Type B pancreatic cell (in vitro differentiated cells): ENCODE measurements at regions not wholly inside any gene's neighbourhood (a gene's known extent, or its start where the extent isn't known, plus 50 kb on each side); places are given as distances from the start of the nearest gene placed in this dataset.

ENCODE experiments used
- DNase-seq: peaks from one replicate; pipeline ENCODE4 v3.0.0; 2021; ENCODE audit warnings: mixed read lengths; ENCODE audit not compliant: unreplicated experiment; ENCODE audit errors: extremely low spot score
- H3K27ac Mint-ChIP-seq: 2 replicates; pipeline ENCODE4 v1.8.0; 2021; ENCODE audit warnings: mild to moderate bottlenecking, mixed read lengths
- H3K27me3 Mint-ChIP-seq: 2 replicates; pipeline ENCODE4 v1.8.0; 2021; ENCODE audit warnings: mixed read lengths
- H3K36me3 Mint-ChIP-seq: 2 replicates; pipeline ENCODE4 v1.8.0; 2021; ENCODE audit warnings: mixed read lengths
- H3K4me1 Mint-ChIP-seq: one replicate; pipeline ENCODE4 v1.8.0; 2021; ENCODE audit warnings: mixed read lengths; ENCODE audit not compliant: unreplicated experiment
- H3K4me3 Mint-ChIP-seq: 2 replicates; pipeline ENCODE4 v1.8.0; 2021; ENCODE audit warnings: mild to moderate bottlenecking, mixed read lengths
- H3K9me3 Mint-ChIP-seq: 2 replicates; pipeline ENCODE4 v1.8.0; 2021; ENCODE audit warnings: mixed read lengths
- TF ChIP-seq, protein P1 (sequence below): fragments of 200-600 bp; sonication (generic); conservative IDR thresholded peaks from 2 replicates; pipeline ENCODE4 v1.5.0; 2021; ENCODE audit warnings: antibody characterized with exemption, mild to moderate bottlenecking

DNA sequence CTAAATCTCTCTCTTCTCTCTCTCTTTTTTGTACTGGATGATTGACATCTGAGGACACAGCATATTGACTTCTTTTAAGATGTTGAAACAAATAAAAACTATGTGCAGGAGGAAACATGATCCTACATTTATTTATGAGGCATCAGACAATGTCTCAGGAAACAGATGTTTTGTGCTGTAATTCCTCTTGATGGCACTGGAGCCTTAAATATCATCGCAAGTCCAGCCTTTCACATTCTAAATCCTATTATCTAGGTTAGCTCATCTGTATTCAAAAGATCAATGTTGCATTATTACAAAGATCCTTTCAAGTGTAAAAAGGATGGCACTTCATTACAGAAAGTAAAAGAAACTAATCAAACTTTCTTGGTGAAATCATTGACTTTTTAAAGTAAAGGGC is 63.9 kb downstream of the MAT2B start:
- DNase-seq: no peak
- H3K27me3 Mint-ChIP-seq: peaks cover 56% of the 10 kb centered on the region
- peaks cover 22% of the 10 kb centered on the region for H3K4me1 Mint-ChIP-seq
- no peaks in the 10 kb centered on the region for H3K9me3 Mint-ChIP-seq
- no peaks in the 10 kb centered on the region for H3K36me3 Mint-ChIP-seq
- H3K4me3 Mint-ChIP-seq: no peak overlapping the region
- H3K27ac Mint-ChIP-seq: no peak overlapping the region
- TF ChIP-seq, protein P1, sequence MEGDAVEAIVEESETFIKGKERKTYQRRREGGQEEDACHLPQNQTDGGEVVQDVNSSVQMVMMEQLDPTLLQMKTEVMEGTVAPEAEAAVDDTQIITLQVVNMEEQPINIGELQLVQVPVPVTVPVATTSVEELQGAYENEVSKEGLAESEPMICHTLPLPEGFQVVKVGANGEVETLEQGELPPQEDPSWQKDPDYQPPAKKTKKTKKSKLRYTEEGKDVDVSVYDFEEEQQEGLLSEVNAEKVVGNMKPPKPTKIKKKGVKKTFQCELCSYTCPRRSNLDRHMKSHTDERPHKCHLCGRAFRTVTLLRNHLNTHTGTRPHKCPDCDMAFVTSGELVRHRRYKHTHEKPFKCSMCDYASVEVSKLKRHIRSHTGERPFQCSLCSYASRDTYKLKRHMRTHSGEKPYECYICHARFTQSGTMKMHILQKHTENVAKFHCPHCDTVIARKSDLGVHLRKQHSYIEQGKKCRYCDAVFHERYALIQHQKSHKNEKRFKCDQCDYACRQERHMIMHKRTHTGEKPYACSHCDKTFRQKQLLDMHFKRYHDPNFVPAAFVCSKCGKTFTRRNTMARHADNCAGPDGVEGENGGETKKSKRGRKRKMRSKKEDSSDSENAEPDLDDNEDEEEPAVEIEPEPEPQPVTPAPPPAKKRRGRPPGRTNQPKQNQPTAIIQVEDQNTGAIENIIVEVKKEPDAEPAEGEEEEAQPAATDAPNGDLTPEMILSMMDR: peak; percentile 59

DNA sequence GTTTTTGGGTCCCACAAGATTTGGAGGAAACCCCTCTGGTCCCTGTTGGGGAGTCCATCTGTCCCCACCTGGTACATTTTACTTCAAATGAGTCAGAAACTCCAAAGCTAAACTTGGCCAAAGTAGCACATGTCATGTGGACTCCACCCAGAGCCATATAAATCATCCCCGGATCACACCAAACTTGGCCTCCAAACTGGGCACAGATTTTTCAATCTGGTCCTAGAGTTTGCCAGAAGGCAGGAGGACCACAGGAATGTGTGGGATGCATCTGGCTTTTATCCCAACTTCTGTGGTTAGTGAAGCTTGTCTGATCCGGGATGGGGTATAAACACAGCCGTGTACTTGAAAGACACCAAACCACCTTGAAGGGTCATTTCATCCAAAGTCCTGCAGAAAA is 66.3 kb downstream of the MAT2B start:
- H3K36me3 Mint-ChIP-seq: no peaks in the 10 kb centered on the region
- peaks cover 32% of the 10 kb centered on the region for H3K27me3 Mint-ChIP-seq
- no peak for DNase-seq
- no peak overlapping the region for H3K27ac Mint-ChIP-seq
- TF ChIP-seq, protein P1: no peak
- H3K4me3 Mint-ChIP-seq: no peak overlapping the region
- no peaks in the 10 kb centered on the region for H3K9me3 Mint-ChIP-seq
- H3K4me1 Mint-ChIP-seq: peaks cover 7% of the 10 kb centered on the region

DNA sequence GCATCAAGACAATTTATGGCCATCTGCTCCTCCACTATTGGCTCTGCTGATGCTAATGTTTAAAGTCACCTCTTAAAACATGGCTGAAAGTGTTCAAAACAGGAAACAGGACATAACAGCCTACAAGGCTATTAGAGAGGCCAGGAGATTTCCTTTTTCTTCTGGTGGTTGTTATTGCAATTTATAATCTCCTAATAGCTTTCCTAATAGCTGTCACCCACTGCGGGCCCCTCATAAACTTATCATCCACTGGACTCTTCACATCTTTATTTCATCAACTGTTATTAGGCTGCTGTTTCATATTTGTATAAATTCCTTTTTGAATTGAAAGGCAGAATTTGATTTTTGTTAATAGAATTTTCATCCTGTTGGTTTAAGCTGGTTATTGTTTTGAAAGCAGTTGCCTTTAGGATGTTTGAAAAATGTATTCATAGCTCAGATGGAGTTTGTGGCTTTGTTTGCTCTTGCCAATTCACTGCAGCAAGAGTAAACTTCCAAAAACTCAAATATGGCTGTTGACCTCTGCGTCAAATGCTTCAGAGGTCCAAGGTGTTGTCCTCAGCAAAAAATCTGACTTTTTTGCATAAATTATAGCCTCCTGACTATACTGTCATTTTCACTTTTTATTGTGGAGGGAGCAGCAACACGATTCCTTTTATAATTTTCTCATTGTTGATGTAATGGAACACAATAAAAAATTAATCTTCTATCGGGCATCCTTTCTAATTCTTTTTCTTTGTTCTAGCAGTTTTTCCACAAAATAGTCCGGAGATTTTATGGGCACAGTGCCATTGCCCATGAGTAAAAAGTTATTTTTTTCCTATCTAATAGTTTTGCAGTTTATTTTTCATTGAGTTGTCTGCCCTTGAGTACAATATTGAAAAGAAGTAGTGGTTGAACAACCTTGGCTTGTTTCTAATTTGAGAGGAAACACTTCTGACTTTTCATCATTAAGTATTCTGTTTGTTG is 69.3 kb downstream of the MAT2B start:
- H3K9me3 Mint-ChIP-seq: no peaks in the 10 kb centered on the region
- H3K4me1 Mint-ChIP-seq: no peaks in the 10 kb centered on the region
- H3K27me3 Mint-ChIP-seq: peaks cover 4% of the 10 kb centered on the region
- no peak overlapping the region for H3K27ac Mint-ChIP-seq
- DNase-seq: no peak
- H3K36me3 Mint-ChIP-seq: no peaks in the 10 kb centered on the region
- no peak overlapping the region for H3K4me3 Mint-ChIP-seq
- TF ChIP-seq, protein P1: no peak

DNA sequence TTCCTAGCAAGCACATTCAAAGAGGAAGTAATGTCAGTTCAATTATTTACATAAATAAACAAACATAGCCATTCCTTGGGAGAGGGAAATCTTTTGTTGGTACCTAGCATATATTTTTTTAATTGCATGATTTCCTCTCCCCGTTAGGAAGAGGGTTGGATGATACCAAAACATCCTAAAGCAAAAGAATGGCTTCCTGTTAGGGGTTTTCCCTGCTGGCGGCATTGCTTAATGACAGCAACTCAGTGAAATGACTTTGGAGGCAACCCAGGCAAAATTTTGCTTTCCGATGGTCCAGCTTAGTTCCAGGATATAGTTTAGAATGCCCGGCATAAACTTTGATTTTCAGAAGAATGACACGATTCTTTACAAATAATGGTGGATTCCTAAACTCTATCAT is 73.2 kb downstream of the MAT2B start:
- H3K9me3 Mint-ChIP-seq: peaks cover 6% of the 10 kb centered on the region
- H3K4me3 Mint-ChIP-seq: no peak overlapping the region
- TF ChIP-seq, protein P1: no peak
- peaks cover 7% of the 10 kb centered on the region for H3K4me1 Mint-ChIP-seq
- H3K36me3 Mint-ChIP-seq: no peaks in the 10 kb centered on the region
- no peaks in the 10 kb centered on the region for H3K27me3 Mint-ChIP-seq
- no peak overlapping the region for H3K27ac Mint-ChIP-seq
- DNase-seq: no peak

DNA sequence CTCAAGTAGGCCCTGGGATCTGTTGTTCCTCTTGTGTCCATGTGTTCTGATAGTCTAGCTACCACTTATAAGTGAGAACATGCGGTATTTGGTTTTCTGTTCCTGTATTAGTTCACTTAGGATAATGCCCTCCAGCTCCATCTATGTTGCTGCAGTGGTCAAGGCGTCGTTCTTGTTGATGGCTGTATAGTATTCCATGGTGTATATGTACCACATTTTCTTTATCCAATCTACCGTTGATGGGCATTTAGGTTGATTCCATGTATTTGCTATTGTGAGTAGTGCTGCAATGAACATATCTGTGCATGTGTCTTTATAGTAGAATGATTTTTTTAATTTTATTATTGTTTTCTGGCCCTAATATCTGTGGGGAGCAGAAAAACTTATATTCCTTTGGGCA is 74.3 kb downstream of the MAT2B start:
- Mint-ChIP-seq H3K27me3 (no peaks in the 10 kb centered on the region), H3K4me3 (no peak overlapping the region), H3K9me3 (peaks cover 6% of the 10 kb centered on the region), H3K27ac (no peak overlapping the region), H3K36me3 (no peaks in the 10 kb centered on the region), H3K4me1 (peaks cover 7% of the 10 kb centered on the region)
- DNase-seq: no peak
- TF ChIP-seq, protein P1: no peak
